Stomach smooth muscle (tissue), 2 donors: ENCODE measurements at regions not wholly inside any gene's neighbourhood (a gene's known extent, or its start where the extent isn't known, plus 50 kb on each side); places are given as distances from the start of the nearest gene placed in this dataset.

Experiments
- H3K27ac ChIP-seq: one replicate; pipeline ENCODE4 v1.7.0; 2013; ENCODE audit warnings: mild to moderate bottlenecking, low read length, inconsistent platforms
- H3K27me3 ChIP-seq, 2 donors: one replicate each; pipeline ENCODE4 v1.7.0; 2013; ENCODE audit warnings: low read length in 2 of 2; ENCODE audit not compliant: insufficient read depth in 2 of 2, control insufficient read depth in 1 of 2
- H3K36me3 ChIP-seq, 2 donors: one replicate each; pipeline ENCODE4 v1.7.0; 2013; ENCODE audit warnings: low read length in 2 of 2; ENCODE audit not compliant: control insufficient read depth in 2 of 2, insufficient read depth in 2 of 2
- H3K4me1 ChIP-seq: one replicate; pipeline ENCODE4 v1.7.0; 2013; ENCODE audit warnings: low read length; ENCODE audit not compliant: control insufficient read depth, insufficient read depth
- H3K4me3 ChIP-seq, 2 donors: one replicate each; pipeline ENCODE4 v1.7.0; 2013; ENCODE audit warnings: low read length in 2 of 2
- H3K9ac ChIP-seq, 2 donors: one replicate each; pipeline ENCODE4 v1.7.0; 2013; ENCODE audit warnings: low read length in 2 of 2, mild to moderate bottlenecking in 1 of 2
- H3K9me3 ChIP-seq, 2 donors: one replicate each; pipeline ENCODE4 v1.7.0; 2013; ENCODE audit warnings: low read length in 2 of 2; ENCODE audit not compliant: control insufficient read depth in 2 of 2
- donor health status: healthy.
- donor health status: Pancreatic carcinoma.

- H3K9me3 ChIP-seq: peaks cover 5% of the 10 kb centered on the region in 2 donors
These were observed 321.4 kb downstream of the AACS start for GRCh38 chr12:125386652-125387051.

GRCh38 chr12:125387206-125387605 is 322.0 kb downstream of the AACS start:
- Histone ChIP-seq H3K9me3 (peaks cover 5% of the 10 kb centered on the region in 2 donors), H3K4me3 (no peak overlapping the region), H3K4me1 (no peaks in the 10 kb centered on the region), H3K27me3 (no peaks in the 10 kb centered on the region), H3K36me3 (no peaks in the 10 kb centered on the region), H3K9ac (no peak overlapping the region), H3K27ac (no peak overlapping the region)

More at GRCh38 chr12:125386652-125387051, 321.4 kb downstream of the AACS start:
- Histone ChIP-seq H3K4me3 (no peak overlapping the region), H3K9ac (no peak overlapping the region), H3K4me1 (no peaks in the 10 kb centered on the region), H3K27me3 (no peaks in the 10 kb centered on the region), H3K36me3 (no peaks in the 10 kb centered on the region), H3K27ac (no peak overlapping the region)

- H3K36me3 ChIP-seq: no peaks in the 10 kb centered on the region
- H3K9me3 ChIP-seq: peaks cover 5% of the 10 kb centered on the region in 2 donors
- no peaks in the 10 kb centered on the region for H3K4me1 ChIP-seq
- H3K9ac ChIP-seq: no peak overlapping the region
- no peak overlapping the region for H3K27ac ChIP-seq
- H3K27me3 ChIP-seq: peaks cover 0 to 2% of the 10 kb centered on the region in 2 donors
- H3K4me3 ChIP-seq: no peak overlapping the region
These were observed 323.9 kb downstream of the AACS start for GRCh38 chr12:125389061-125389697.

GRCh38 chr12:125393569-125393968 is 328.3 kb downstream of the AACS start:
- Histone ChIP-seq H3K36me3 (no peaks in the 10 kb centered on the region), H3K4me3 (no peak overlapping the region), H3K9me3 (peaks cover 3 to 6% of the 10 kb centered on the region in 2 donors), H3K9ac (no peak overlapping the region), H3K27ac (no peak overlapping the region), H3K4me1 (no peaks in the 10 kb centered on the region), H3K27me3 (peaks cover 0 to 2% of the 10 kb centered on the region in 2 donors)

GRCh38 chr12:125395583-125396215 is 330.5 kb downstream of the AACS start:
- no peak overlapping the region for H3K9ac ChIP-seq
- no peak overlapping the region for H3K27ac ChIP-seq
- no peak overlapping the region for H3K4me3 ChIP-seq
- no peaks in the 10 kb centered on the region for H3K4me1 ChIP-seq
- peaks cover 6 to 11% of the 10 kb centered on the region in 2 donors for H3K9me3 ChIP-seq
- no peaks in the 10 kb centered on the region for H3K36me3 ChIP-seq
- H3K27me3 ChIP-seq: peaks cover 0 to 2% of the 10 kb centered on the region in 2 donors

- Histone ChIP-seq H3K9me3 (peaks cover 10 to 20% of the 10 kb centered on the region in 2 donors), H3K4me1 (no peaks in the 10 kb centered on the region), H3K9ac (no peak overlapping the region), H3K4me3 (no peak overlapping the region), H3K27me3 (no peaks in the 10 kb centered on the region), H3K36me3 (no peaks in the 10 kb centered on the region), H3K27ac (no peak overlapping the region)
These were observed 334.3 kb downstream of the AACS start for GRCh38 chr12:125399489-125399888.

GRCh38 chr12:125402874-125403789 is 337.9 kb downstream of the AACS start:
- H3K9ac ChIP-seq: no peak overlapping the region
- H3K27ac ChIP-seq: no peak overlapping the region
- H3K4me1 ChIP-seq: no peaks in the 10 kb centered on the region
- no peaks in the 10 kb centered on the region for H3K36me3 ChIP-seq
- no peak overlapping the region for H3K4me3 ChIP-seq
- H3K9me3 ChIP-seq: peaks cover 8 to 20% of the 10 kb centered on the region in 2 donors
- H3K27me3 ChIP-seq: no peaks in the 10 kb centered on the region

- Histone ChIP-seq H3K27ac (no peak overlapping the region), H3K9ac (no peak overlapping the region), H3K27me3 (no peaks in the 10 kb centered on the region), H3K36me3 (no peaks in the 10 kb centered on the region), H3K9me3 (peaks cover 7 to 14% of the 10 kb centered on the region in 2 donors), H3K4me1 (no peaks in the 10 kb centered on the region), H3K4me3 (no peak overlapping the region)
These were observed 338.6 kb downstream of the AACS start for GRCh38 chr12:125403843-125404242.

- Histone ChIP-seq H3K4me1 (no peaks in the 10 kb centered on the region), H3K9ac (no peak overlapping the region), H3K4me3 (no peak overlapping the region), H3K9me3 (peaks cover under 1 to 9% of the 10 kb centered on the region in 2 donors), H3K36me3 (no peaks in the 10 kb centered on the region), H3K27me3 (no peaks in the 10 kb centered on the region), H3K27ac (no peak overlapping the region)
These were observed 340.9 kb downstream of the AACS start for GRCh38 chr12:125406131-125406530.

GRCh38 chr12:125408718-125409117 is 343.5 kb downstream of the AACS start:
- Histone ChIP-seq H3K27me3 (no peaks in the 10 kb centered on the region), H3K27ac (no peak overlapping the region), H3K9ac (no peak overlapping the region), H3K36me3 (no peaks in the 10 kb centered on the region), H3K4me1 (no peaks in the 10 kb centered on the region), H3K9me3 (peaks cover 0 to 7% of the 10 kb centered on the region in 2 donors), H3K4me3 (no peak overlapping the region)
